Pancreas (tissue), 10 donors: ENCODE measurements at regions not wholly inside any gene's neighbourhood (a gene's known extent, or its start where the extent isn't known, plus 50 kb on each side); places are given as distances from the start of the nearest gene placed in this dataset.

Experiments
- ATAC-seq, 4 donors: fragments of 200-7000 bp; cut with Tn5 transposase; one replicate each; pipeline versions ENCODE4 v1.8.0 to v1.9.1; 2020; ENCODE audit warnings: mild to moderate bottlenecking in 4 of 4, moderate library complexity in 4 of 4
- DNase-seq, 6 donors: peaks; one replicate each; pipeline ENCODE4 v3.0.0-alpha.2; 2020
- FAIRE-seq: peaks from 2 replicates; lab custom pipeline; 2012; peaks lifted over from hg19 to GRCh38; lab: Jason Lieb, UNC
- H3K27ac ChIP-seq, 4 donors: fragments of 200-600 bp; sonication (generic); 1 replicate in 3 of 4; 2 replicates in 1 of 4; pipeline versions ENCODE4 v1.5.0 to v1.8.0; 2020
- H3K27me3 ChIP-seq, 4 donors: fragments of 200-600 bp; one replicate each; pipeline ENCODE4 v1.8.0; 2021
- H3K36me3 ChIP-seq, 3 donors: fragments of 200-600 bp; sonication (generic) in 1 of 3; one replicate each; pipeline versions ENCODE4 v1.5.0 to v1.8.0; 2020 to 2021
- H3K4me1 ChIP-seq, 3 donors: fragments of 200-600 bp; one replicate each; pipeline ENCODE4 v1.8.0; 2021
- H3K4me3 ChIP-seq, 4 donors: fragments of 200-600 bp; sonication (generic) in 2 of 4; one replicate each; pipeline versions ENCODE4 v1.5.0 to v1.8.0; 2020 to 2021
- H3K9me3 ChIP-seq, 4 donors: fragments of 200-600 bp; one replicate each; pipeline ENCODE4 v1.8.0; 2021
- WGBS, 2 donors: extraction: QIAGEN DNeasy Blood & Tissue Kit; methylation state at CpG; one replicate each; pipeline ENCODE4 v1.1.7; 2013; 5-methylcytosine and 5-hydroxymethylcytosine counted together
- intact Hi-C, 3 donors: fragments of 100-400 bp; cut with DNase I; formaldehyde crosslinking; loops; one replicate each; pipeline versions ENCODE4 v1.11.1 to v1.14.2; 2022
- TF ChIP-seq, protein P1 (sequence below), 4 donors: fragments of 200-600 bp; sonication (generic) in 3 of 4; IDR thresholded peaks; one replicate each; pipeline versions ENCODE4 v1.5.0 to v1.8.0; 2021; ENCODE audit warnings: antibody characterized with exemption in 4 of 4
- donor health status: healthy with polysubstance abuse.
- donor health status: DM: no; HTN: no; CAD: no; lungs with moderate emphysema.
- donor health status: DM: no; HTN: no; CAD: no.
- donor health status: control.
- donor health status: control.
- donor health status: Bipolar disorder and iron deficiency.
- donor health status: DM: yes; HTN: yes; CAD: no.
- donor health status: DM: no; HTN: no; CAD: no.
- donor health status: DM: no; HTN: no; CAD: no.
- donor health status: DM: yes; HTN: yes; CAD: no.

DNA sequence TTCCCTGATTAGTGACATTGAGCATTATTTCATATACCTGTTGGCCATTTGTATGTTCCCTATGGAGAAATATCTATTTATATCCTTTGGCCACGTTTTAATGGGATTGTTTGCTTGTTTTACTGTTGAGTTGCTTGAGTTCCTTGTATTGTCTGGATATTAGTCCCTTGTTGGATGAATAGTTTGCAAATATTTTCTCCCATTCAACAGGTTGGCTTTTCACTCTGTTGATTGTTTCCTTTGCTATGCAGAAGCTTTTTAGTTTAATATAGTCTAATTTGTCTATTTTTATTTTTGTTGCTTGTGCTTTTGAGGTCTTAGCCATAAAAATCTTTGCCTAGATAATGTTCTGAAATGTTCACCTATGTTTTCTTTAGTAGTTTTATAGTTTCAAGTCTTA is 60.2 kb upstream of the HUWE1 start:
- no peaks in the 10 kb centered on the region for H3K36me3 ChIP-seq
- H3K4me1 ChIP-seq: no peaks in the 10 kb centered on the region
- no peak overlapping the region for H3K27ac ChIP-seq
- no peaks in the 10 kb centered on the region for H3K27me3 ChIP-seq
- no peak for ATAC-seq
- no peaks in the 10 kb centered on the region for H3K9me3 ChIP-seq
- DNase-seq: no peak
- H3K4me3 ChIP-seq: no peak overlapping the region
- TF ChIP-seq, protein P1, sequence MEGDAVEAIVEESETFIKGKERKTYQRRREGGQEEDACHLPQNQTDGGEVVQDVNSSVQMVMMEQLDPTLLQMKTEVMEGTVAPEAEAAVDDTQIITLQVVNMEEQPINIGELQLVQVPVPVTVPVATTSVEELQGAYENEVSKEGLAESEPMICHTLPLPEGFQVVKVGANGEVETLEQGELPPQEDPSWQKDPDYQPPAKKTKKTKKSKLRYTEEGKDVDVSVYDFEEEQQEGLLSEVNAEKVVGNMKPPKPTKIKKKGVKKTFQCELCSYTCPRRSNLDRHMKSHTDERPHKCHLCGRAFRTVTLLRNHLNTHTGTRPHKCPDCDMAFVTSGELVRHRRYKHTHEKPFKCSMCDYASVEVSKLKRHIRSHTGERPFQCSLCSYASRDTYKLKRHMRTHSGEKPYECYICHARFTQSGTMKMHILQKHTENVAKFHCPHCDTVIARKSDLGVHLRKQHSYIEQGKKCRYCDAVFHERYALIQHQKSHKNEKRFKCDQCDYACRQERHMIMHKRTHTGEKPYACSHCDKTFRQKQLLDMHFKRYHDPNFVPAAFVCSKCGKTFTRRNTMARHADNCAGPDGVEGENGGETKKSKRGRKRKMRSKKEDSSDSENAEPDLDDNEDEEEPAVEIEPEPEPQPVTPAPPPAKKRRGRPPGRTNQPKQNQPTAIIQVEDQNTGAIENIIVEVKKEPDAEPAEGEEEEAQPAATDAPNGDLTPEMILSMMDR (IDR thresholded peaks at IDR 0.05): no peak
- intact Hi-C loops: no loop called here
- FAIRE-seq: no peak
- 3 to 26% methylated on average over 1 of the region's 1 CpG for WGBS, 2 donors

DNA sequence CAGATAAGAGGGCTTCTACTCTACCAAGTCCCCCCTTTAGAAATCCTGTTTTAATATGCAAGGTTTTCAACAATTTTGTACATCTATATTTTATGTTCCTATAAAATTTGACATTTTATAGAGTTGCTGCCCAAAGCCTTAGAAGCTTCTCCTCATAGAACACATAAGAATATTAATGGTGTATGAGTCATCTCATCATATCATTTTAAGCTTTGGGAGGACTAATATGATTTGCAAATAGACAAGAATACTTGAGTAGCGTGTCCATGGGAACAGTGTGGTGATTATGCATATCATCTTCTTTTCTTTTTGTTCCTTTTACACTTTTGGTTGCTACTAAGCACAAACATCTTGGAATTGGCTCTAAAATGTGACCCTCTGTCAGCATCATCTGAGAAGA is 56.7 kb upstream of the HUWE1 start:
- intact Hi-C loops: no loop called here
- no peaks in the 10 kb centered on the region for H3K9me3 ChIP-seq
- ATAC-seq (no peak), FAIRE-seq (peak; percentile 51), DNase-seq (no peak)
- H3K27me3 ChIP-seq: no peaks in the 10 kb centered on the region
- no peaks in the 10 kb centered on the region for H3K36me3 ChIP-seq
- WGBS, 2 donors: 82 to 85% methylated on average over 1 of the region's 1 CpG
- no peak overlapping the region for H3K4me3 ChIP-seq
- H3K27ac ChIP-seq: no peak overlapping the region
- TF ChIP-seq, protein P1 (IDR thresholded peaks at IDR 0.05): no peak
- no peaks in the 10 kb centered on the region for H3K4me1 ChIP-seq

DNA sequence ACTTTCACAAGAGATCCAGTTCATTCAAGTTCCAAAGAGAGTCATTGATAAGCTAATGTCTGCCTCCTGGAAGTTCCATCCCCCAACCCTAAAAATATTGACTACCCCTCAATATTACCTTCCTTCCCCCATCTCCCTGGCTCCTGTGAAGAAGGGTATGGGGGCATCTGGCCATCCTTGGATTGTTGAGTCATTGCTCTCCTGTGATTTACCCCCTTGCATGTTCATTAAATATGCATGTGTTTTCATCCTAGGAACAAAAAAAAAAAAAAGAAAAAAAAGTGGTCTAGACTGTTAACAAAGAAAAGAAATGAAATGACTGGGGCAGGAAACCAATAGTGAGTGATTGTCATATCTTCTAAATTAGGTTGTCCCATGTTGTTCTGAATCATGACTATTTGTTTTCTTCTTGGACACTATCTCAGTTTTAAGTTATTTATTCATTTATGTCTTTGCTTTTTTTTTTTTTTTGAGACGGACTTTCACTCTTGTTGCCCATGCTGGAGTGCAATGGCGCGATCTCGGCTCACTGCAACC is 51.9 kb upstream of the HUWE1 start:
- Histone ChIP-seq H3K9me3 (no peaks in the 10 kb centered on the region), H3K27me3 (peaks cover 0 to 12% (median 0%) of the 10 kb centered on the region in 4 donors), H3K4me3 (no peak overlapping the region), H3K27ac (no peak overlapping the region), H3K4me1 (no peaks in the 10 kb centered on the region), H3K36me3 (no peaks in the 10 kb centered on the region)
- intact Hi-C loops: no loop called here
- ATAC-seq (no peak), FAIRE-seq (no peak), DNase-seq (no peak)
- TF ChIP-seq, protein P1 (IDR thresholded peaks at IDR 0.05): no peak
- WGBS, 2 donors: 60 to 81% methylated on average over 1 to 2 of the region's 4 CpGs
